Neutrophil (primary cell): ENCODE measurements at regions not wholly inside any gene's neighbourhood (a gene's known extent, or its start where the extent isn't known, plus 50 kb on each side); places are given as distances from the start of the nearest gene placed in this dataset.

ENCODE experiments used
- H3K27ac ChIP-seq: fragments of 200-600 bp; sonication (generic); 2 replicates; pipeline ENCODE4 v1.5.1; 2016; ENCODE audit warnings: mild to moderate bottlenecking, moderate library complexity
- H3K27me3 ChIP-seq: fragments of 200-600 bp; sonication (generic); 2 replicates; pipeline ENCODE4 v1.6.0; 2016; ENCODE audit warnings: mild to moderate bottlenecking
- H3K36me3 ChIP-seq: fragments of 200-600 bp; sonication (generic); 2 replicates; pipeline ENCODE4 v1.5.1; 2017
- H3K4me1 ChIP-seq, 2 experiments: fragments of 200-600 bp in 1 of 2; sonication (generic) in 1 of 2; 1 replicate in 1 of 2; 2 replicates in 1 of 2; pipeline versions ENCODE4 v1.5.1 to v1.6.1; 2013 to 2016; ENCODE audit warnings: low read depth in 1 of 2, low read length in 1 of 2, mild to moderate bottlenecking in 1 of 2, moderate library complexity in 1 of 2; ENCODE audit not compliant: control insufficient read depth in 1 of 2, insufficient read depth in 1 of 2
- H3K4me3 ChIP-seq, 2 experiments: fragments of 200-600 bp in 1 of 2; sonication (generic) in 1 of 2; 1 replicate in 1 of 2; 2 replicates in 1 of 2; pipeline ENCODE4 v1.5.1; 2013 to 2016; ENCODE audit warnings: low read depth in 1 of 2, low read length in 1 of 2, mild to moderate bottlenecking in 1 of 2, moderate library complexity in 1 of 2
- H3K9me3 ChIP-seq: fragments of 200-600 bp; sonication (generic); 2 replicates; pipeline ENCODE4 v1.5.1; 2016
- CTCF ChIP-seq: fragments of 200-600 bp; sonication (generic); IDR thresholded peaks from 2 replicates; pipeline ENCODE4 v1.5.1; 2016; ENCODE audit warnings: antibody characterized with exemption

- Histone ChIP-seq H3K4me3 (no peak overlapping the region), H3K27me3 (no peaks in the 10 kb centered on the region), H3K4me1 (peaks cover 0 to 4% of the 10 kb centered on the region in 2 experiments), H3K36me3 (no peaks in the 10 kb centered on the region), H3K27ac (no peak overlapping the region), H3K9me3 (no peaks in the 10 kb centered on the region)
- TF ChIP-seq CTCF = no peak
Observed at GRCh38 chr18:21184396-21184996, 57.5 kb upstream of the GREB1L start.

- Histone ChIP-seq H3K9me3 (no peaks in the 10 kb centered on the region), H3K4me1 (no peaks in the 10 kb centered on the region), H3K27me3 (peaks cover 13% of the 10 kb centered on the region), H3K36me3 (no peaks in the 10 kb centered on the region), H3K4me3 (no peak overlapping the region), H3K27ac (no peak overlapping the region)
- no peak for TF ChIP-seq CTCF
Observed at GRCh38 chr18:21187886-21188285, 54.1 kb upstream of the GREB1L start.

GRCh38 chr18:21191596-21192307, 50.3 kb upstream of the GREB1L start:
- Histone ChIP-seq H3K4me3 (no peak overlapping the region), H3K4me1 (no peaks in the 10 kb centered on the region)
- no peak for TF ChIP-seq CTCF

More at GRCh38 chr18:21191596-21192307, 50.3 kb upstream of the GREB1L start:
- Histone ChIP-seq H3K36me3 (no peaks in the 10 kb centered on the region), H3K27me3 (peaks cover 33% of the 10 kb centered on the region), H3K27ac (no peak overlapping the region), H3K9me3 (no peaks in the 10 kb centered on the region)
